MV-4-11 (cell line): ENCODE measurements at regions not wholly inside any gene's neighbourhood (a gene's known extent, or its start where the extent isn't known, plus 50 kb on each side); places are given as distances from the start of the nearest gene placed in this dataset.

Source experiments
- DNase-seq: peaks from one replicate; lab custom pipeline; 2025; lab: John Stamatoyannopoulos, UW

GRCh38 chr18:41237317-41237716 lies 717.7 kb upstream of the PIK3C3 start:
- no peak for DNase-seq

DNA sequence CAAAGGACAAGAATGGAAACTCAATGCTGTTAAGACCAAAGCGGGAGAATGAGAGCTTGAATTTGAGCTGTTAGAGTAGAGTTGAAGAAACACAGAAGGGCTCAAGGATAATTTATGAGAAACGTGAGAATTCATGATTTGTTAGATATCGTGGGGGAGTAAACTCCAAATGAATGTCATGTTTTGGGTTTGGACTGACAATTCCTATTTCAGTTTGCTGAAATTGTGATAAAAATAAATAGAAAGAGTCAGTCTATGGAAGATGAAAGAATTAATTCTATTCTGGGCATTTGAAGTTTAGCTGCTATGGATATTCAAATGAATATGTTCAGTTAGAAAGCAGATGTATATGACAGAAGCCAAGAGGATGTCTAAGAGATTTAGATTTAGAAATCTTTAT lies 723.4 kb upstream of the PIK3C3 start:
- no peak for DNase-seq

DNA sequence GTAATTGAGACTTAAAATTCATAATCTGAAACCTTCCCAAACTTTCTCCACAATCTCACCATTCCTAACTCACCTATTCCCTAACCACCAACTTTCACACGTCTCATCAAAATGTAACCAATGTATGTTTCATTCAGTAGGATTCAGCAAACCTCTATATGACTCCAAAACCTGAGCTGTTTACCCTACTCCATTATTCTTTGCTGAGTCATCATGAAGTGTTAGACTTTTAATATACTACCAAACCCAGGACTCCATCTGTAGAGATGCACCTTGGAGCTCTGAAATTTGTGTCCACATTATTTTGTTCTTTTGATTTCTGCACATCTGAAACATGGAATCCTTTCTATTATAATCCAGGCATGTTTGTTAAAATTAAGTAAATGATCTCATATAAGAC lies 727.0 kb upstream of the PIK3C3 start:
- DNase-seq = no peak

- no peak for DNase-seq
Measured at GRCh38 chr18:41226911-41227310, 728.1 kb upstream of the PIK3C3 start.

DNA sequence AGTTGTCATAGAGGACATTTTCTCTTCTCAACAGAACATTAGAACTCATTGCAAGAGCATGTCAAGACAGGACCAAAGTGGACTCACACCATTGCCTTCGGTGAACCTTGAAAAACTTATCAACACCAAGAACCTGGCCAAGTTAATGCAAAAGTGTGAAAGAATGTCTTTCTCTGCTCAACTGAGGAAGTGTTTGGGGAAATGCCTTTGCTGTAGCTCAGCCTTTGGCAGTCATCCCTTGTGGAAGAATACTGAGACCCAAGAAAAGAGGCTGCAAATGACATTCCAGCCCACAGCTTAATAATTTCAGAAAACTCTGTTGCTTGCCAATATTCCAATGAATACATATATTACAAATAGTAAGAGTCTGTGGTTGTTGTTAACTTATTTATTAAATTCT lies 728.8 kb upstream of the PIK3C3 start:
- no peak for DNase-seq

DNA sequence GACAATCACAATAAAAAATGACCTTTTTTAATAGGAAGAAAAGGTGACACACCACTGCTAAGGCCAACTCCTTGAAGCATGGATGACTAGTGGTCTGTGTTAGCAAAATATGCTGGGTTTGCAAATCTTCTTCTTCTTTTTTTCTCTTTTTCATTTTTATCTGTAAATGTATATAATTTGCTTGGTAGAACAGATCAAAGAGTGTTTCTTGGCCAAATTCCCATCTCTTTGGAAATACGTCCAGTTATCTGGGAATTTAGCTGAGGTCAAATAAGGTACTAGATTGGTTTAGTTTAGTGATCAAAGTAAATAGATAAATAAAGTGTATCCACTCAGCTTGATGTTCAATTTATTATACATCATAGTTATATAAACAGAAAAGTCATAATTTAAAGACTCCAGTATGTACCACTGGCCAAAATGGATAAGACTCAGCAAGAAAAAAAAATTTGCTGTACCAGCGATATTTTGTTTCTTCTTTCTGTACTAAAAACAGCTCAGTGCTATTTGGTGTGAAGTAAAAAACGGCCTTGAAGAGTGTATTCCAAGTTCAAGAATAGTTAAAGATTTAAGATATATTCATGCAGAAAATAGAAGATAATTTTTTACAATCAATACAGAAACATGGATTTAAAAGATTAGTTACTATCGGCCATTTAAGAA lies 738.6 kb upstream of the PIK3C3 start:
- no peak for DNase-seq

GRCh38 chr18:41207706-41208105 lies 747.3 kb upstream of the PIK3C3 start:
- no peak for DNase-seq

DNA sequence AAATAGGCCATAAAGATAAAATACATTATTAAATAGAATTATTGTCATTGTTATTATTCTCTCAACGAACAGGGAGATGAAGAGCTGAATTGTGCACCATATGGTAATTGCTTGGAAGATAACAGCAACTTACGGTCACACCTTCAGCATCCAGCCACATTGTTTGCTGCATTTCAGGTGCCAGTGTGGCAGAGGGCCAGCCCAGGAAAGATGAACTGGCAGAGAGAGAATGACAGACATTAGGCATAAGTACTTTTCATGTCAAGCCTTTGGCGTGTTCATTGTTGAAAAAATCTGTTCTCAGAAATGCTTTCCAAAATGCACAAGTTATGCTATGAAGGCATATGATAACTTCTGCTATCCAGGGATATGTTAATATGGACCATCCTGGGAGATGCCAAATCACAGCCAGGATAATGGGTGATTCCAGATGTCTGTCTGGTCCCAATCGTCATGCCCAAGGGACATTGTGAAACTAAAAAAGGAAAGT lies 748.6 kb upstream of the PIK3C3 start:
- DNase-seq = no peak

GRCh38 chr18:41199212-41199611 lies 755.8 kb upstream of the PIK3C3 start:
- DNase-seq = no peak

- DNase-seq = no peak
Measured at GRCh38 chr18:41197967-41198366, 757.1 kb upstream of the PIK3C3 start.

DNA sequence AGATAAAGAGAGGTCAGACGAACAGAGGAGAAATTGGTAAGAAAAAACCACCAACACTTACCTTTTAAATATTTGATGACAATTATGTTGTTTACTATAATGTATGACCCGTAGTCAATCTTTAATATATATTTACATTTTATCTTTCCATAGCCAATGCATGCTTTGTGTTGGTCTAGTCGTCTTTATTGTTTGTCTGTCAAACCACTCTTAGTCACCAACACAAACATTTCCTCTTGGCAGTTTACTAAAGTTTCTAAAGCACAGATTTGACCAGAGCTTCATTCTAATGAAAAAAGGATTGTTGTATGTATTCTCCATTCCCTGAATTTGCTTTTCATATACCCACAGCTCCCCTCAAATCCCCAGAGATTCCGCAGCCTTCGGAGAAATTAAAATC lies 784.7 kb upstream of the PIK3C3 start:
- DNase-seq = no peak

DNA sequence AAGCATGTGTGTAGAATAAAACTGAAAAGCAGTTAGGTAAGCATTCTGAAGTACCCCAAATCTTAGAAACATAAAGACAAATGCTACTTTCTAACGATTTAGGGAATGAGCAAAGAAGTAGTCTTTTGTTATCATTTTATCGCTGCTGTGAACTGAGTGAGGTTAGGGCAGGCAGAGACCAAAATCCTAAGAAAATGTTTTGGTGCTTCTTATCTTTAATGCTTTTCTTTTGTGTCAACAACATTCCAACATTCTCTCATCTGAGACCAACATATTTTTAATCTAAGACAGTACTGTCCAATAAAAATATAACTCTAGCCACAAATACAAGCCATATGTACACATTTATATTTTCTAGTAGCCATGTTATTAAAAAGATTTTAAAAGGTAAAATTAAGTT lies 789.4 kb upstream of the PIK3C3 start:
- no peak for DNase-seq

GRCh38 chr18:41162781-41163180 lies 792.3 kb upstream of the PIK3C3 start:
- DNase-seq = no peak

GRCh38 chr18:41162191-41162590 lies 792.8 kb upstream of the PIK3C3 start:
- no peak for DNase-seq

GRCh38 chr18:41155910-41156851 lies 798.9 kb upstream of the PIK3C3 start:
- DNase-seq = no peak

DNA sequence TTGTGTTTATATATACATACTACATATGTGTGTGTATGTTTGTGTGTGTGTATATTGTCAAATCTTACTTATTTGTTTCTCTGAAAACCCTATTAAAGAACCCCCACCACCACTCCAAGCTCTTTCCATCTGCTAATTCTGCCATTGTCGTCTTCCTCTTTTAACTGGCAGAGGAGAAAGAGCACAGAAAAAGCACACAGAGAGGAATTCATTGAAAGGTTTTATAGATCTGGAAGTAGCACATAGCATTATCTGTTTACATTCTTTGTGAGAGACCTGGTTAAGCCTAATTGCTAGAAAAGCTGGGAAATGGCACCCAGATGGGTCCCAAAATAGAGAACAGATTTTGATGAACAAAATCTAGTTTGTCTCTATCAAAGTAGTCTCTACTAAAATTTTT lies 800.0 kb upstream of the PIK3C3 start:
- no peak for DNase-seq

DNA sequence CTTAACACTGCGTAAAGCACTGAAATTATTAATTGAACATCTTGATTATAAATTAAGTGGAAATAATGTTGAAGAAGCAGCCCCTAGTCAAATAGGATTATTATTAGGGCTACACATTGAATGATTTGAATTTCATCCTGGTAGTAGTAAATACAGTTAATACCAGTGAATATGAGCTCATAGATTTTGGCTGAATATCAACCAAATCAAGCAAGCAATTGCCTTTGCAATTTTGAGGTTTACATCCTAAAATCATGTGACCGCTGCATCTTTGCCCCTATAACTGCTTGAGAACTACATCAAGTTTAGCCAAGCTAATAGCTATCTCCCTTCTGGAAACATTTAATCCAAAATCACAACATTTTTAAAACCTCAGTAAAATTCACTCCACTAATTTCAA lies 801.2 kb upstream of the PIK3C3 start:
- no peak for DNase-seq

DNA sequence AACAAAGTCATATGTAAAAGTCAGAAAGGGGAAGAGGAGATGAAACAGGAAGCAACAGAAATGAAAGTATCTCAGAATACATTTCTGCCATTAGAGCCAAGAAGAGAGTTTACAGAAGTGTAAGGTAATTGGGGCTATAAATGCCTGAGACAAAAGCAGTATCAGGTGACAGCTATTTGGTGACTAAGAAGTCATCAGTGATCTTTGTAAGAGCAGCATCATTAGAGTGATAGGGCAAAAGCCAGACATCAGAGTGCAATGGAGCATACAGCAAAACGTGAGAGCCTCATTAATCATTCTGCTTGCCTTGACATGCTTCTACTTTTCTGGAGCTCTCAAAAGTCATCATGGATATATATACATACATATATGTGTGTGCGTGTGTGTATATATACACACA lies 804.7 kb upstream of the PIK3C3 start:
- DNase-seq = no peak

DNA sequence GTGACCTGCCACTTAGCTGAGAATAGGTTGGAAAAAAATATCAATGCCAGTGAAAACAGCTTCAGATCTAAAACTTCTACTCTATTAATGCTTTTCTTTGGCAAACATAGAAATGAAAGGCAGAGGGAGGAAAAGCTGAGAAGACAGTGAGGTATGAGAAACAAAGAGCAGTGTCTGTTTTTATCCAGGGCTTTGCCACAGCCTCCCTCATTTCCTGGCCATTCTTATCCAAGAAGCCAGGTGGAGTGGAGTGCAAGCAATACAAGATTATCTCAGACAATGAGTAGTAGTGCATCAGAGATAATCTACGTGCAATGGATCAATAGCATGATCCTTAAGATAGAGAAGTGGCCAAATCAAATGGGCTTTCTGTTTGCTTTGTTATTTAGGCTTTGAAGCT lies 808.7 kb upstream of the PIK3C3 start:
- no peak for DNase-seq

GRCh38 chr18:41145516-41145915 lies 809.5 kb upstream of the PIK3C3 start:
- no peak for DNase-seq

GRCh38 chr18:41144441-41144840 lies 810.6 kb upstream of the PIK3C3 start:
- no peak for DNase-seq

DNA sequence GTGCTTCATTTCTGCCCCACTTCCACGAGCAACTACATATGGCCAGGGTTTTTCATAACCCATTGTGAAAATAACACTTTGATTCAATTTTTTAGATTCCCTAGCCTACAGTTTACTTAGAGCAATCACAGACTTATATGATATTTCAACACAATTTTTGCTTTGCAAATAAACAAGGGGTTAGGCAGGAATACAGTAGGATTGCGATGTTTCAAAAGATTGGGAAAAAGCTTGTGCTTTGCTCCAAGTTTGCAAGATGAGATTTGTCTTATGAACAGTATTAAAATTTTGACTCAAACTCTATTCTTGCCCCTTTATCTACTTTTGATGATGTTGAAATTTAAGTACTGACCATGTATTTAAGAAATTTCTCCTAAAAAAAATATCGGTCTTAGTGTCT lies 814.5 kb upstream of the PIK3C3 start:
- no peak for DNase-seq

DNA sequence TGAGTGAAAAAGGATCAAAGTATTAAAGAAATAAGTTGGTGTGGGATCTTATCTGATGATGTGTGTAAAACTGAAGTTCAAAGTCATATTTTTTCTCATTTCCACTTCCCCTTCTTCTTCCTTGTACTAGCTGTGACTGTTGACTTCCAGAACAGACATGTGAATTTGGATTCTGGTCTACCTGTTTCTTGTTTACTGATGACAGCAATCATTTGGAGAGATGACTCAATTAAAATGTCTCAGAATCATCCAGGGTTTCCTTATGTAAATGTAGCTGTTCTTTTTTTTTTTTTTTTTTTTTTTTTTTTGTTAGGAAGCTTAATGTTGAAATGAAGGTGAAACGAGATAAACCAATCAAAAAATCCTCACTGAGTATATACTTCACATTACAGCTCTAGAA lies 819.9 kb upstream of the PIK3C3 start:
- no peak for DNase-seq
